ENCODE measurements at regions not wholly inside any gene's neighbourhood (a gene's known extent, or its start where the extent isn't known, plus 50 kb on each side); places are given as distances from the start of the nearest gene placed in this dataset.

- TF ChIP-seq ZNF281 (CRISPR knock-in tag; IDR thresholded peaks at IDR 0.05; ENCODE audit: borderline replicate concordance) (no peak), NONO (IDR thresholded peaks at IDR 0.05) (no peak), NONO (CRISPR knock-in tag; conservative IDR thresholded peaks at IDR 0.05) (no peak; the same call in 1 of the 2 replicates), HDAC1 (CRISPR knock-in tag; IDR thresholded peaks at IDR 0.05) (no peak), MEF2D (CRISPR knock-in tag; IDR thresholded peaks at IDR 0.05) (no peak), KAT2B (IDR thresholded peaks at IDR 0.05; ENCODE audit: borderline replicate concordance, low read depth, low read length) (no peak), HNF4G (IDR thresholded peaks at IDR 0.05; ENCODE audit: borderline replicate concordance, low read depth, low read length) (no peak), HNF4G (CRISPR knock-in tag; IDR thresholded peaks at IDR 0.05; ENCODE audit: borderline replicate concordance, low read depth) (no peak), TSC22D2 (CRISPR knock-in tag; IDR thresholded peaks at IDR 0.05; ENCODE audit: borderline replicate concordance) (no peak), MYNN (CRISPR knock-in tag; IDR thresholded peaks at IDR 0.05; ENCODE audit: low read depth) (no peak), MTF2 (CRISPR knock-in tag; IDR thresholded peaks at IDR 0.05; ENCODE audit: borderline replicate concordance) (no peak), IRX3 (CRISPR knock-in tag; IDR thresholded peaks at IDR 0.05; ENCODE audit: borderline replicate concordance, low read depth) (no peak), ARNT (IDR thresholded peaks at IDR 0.05) (no peak), ZNF318 (CRISPR knock-in tag; IDR thresholded peaks at IDR 0.05) (0 out of 2 replicates have a peak, but pooled peaks have one; percentile 17), TRIM24 (CRISPR knock-in tag; IDR thresholded peaks at IDR 0.05) (no peak), NAIF1 (CRISPR knock-in tag; IDR thresholded peaks at IDR 0.05; ENCODE audit: borderline replicate concordance) (no peak)
- TF ChIP-seq, protein P1, sequence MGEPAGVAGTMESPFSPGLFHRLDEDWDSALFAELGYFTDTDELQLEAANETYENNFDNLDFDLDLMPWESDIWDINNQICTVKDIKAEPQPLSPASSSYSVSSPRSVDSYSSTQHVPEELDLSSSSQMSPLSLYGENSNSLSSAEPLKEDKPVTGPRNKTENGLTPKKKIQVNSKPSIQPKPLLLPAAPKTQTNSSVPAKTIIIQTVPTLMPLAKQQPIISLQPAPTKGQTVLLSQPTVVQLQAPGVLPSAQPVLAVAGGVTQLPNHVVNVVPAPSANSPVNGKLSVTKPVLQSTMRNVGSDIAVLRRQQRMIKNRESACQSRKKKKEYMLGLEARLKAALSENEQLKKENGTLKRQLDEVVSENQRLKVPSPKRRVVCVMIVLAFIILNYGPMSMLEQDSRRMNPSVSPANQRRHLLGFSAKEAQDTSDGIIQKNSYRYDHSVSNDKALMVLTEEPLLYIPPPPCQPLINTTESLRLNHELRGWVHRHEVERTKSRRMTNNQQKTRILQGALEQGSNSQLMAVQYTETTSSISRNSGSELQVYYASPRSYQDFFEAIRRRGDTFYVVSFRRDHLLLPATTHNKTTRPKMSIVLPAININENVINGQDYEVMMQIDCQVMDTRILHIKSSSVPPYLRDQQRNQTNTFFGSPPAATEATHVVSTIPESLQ (CRISPR knock-in tag; conservative IDR thresholded peaks at IDR 0.05), result no peak
These were observed 966.1 kb downstream of the FSCB start (continued) for GRCh38 chr14:43540948-43541347.
